ENCODE measurements at regions not wholly inside any gene's neighbourhood (a gene's known extent, or its start where the extent isn't known, plus 50 kb on each side); places are given as distances from the start of the nearest gene placed in this dataset.

GRCh38 chr4:178037459-178038214 lies 595.4 kb upstream of the AGA start (continued):
- no peak for TF ChIP-seq REST (IDR thresholded peaks at IDR 0.05; ENCODE audit: low read depth)
- TF ChIP-seq TCF7L2 (IDR thresholded peaks at IDR 0.05; ENCODE audit: borderline replicate concordance, extremely low read depth, insufficient read depth, insufficient read length), result no peak

GRCh38 chr4:178056996-178057395 lies 614.8 kb upstream of the AGA start:
- Histone ChIP-seq H3K9me3 (ENCODE audit: control insufficient read depth in 1 of 2, insufficient read depth in 1 of 2, low read depth in 1 of 2, low read length in 2 of 2) (no peaks in the 10 kb centered on the region), H3K4me2 (ENCODE audit: low read length) (no peak overlapping the region), H3K36me3 (ENCODE audit: control insufficient read depth in 1 of 2, insufficient read depth in 2 of 2, low read length in 2 of 2) (no peaks in the 10 kb centered on the region), H3K4me1 (ENCODE audit: control insufficient read depth in 1 of 2, insufficient read depth in 2 of 2, low read length in 2 of 2) (no peaks in the 10 kb centered on the region), H3K27ac (ENCODE audit: low read depth, low read length) (no peak overlapping the region), H2AFZ (ENCODE audit: low read depth, low read length, poor library complexity, severe bottlenecking) (no peak overlapping the region), H4K20me1 (ENCODE audit: insufficient read depth) (no peaks in the 10 kb centered on the region), H3K4me3 (replicated peaks in 1 of 2; ENCODE audit: low read depth in 1 of 2, low read length in 2 of 2) (no peak overlapping the region), H3K27me3 (ENCODE audit: insufficient read depth, low read length) (no peaks in the 10 kb centered on the region), H3K9me2 (ENCODE audit: insufficient read depth) (no peaks in the 10 kb centered on the region), H3K9ac (ENCODE audit: low read length) (no peak overlapping the region), H3K79me2 (ENCODE audit: insufficient read depth, low read length) (no peaks in the 10 kb centered on the region)
- ChIA-PET RAD21 (ENCODE audit: low non-redundant PET in 1 of 2, low total read pairs in 2 of 2, uncharacterized antibody in 2 of 2, unreplicated experiment in 2 of 2) (no interaction called here), CTCF (no interaction called here), POLR2A (no interaction called here)
- TF ChIP-seq SRF (IDR thresholded peaks at IDR 0.05; ENCODE audit: low read depth) (no peak), POLR2AphosphoS5 (IDR thresholded peaks at IDR 0.05; ENCODE audit: low read depth, low read length) (no peak), EZH2phosphoT487 (IDR thresholded peaks at IDR 0.05; ENCODE audit: borderline replicate concordance) (no peak), YY1 (IDR thresholded peaks at IDR 0.05; ENCODE audit: extremely low read depth, insufficient replicate concordance, low read depth, low read length) (no peak), ATF3 (IDR thresholded peaks at IDR 0.05) (no peak), SIN3A (IDR thresholded peaks at IDR 0.05; ENCODE audit: low read depth) (no peak), MAX (IDR thresholded peaks at IDR 0.05) (no peak), EGR1 (IDR thresholded peaks at IDR 0.05; ENCODE audit: low read depth) (no peak), FOSL1 (IDR thresholded peaks at IDR 0.05; ENCODE audit: low read depth) (no peak)
- no peak for ATAC-seq
- DNase-seq (ENCODE audit: low read depth, low spot score), result no peak
- intact Hi-C loops (cut with micrococcal nuclease), result no loop called here
- BruUV-seq (replicated peaks), result no TSS peak

All from HCT116 (cell line).